GM10248 (cell line): ENCODE measurements at regions not wholly inside any gene's neighbourhood (a gene's known extent, or its start where the extent isn't known, plus 50 kb on each side); places are given as distances from the start of the nearest gene placed in this dataset.

ENCODE experiments used
- CTCF ChIA-PET: fragments of 300-600 bp; sonication (Branson Sonifier 250); formaldehyde crosslinking; extraction: SDS; loops from one replicate; lab custom pipeline; 2021; ENCODE audit warnings: antibody characterized with exemption; lab: Yijun Ruan, JAX
- POLR2A ChIA-PET: fragments of 350-650 bp; sonication (Branson Sonifier 250); formaldehyde crosslinking; extraction: SDS; loops from one replicate; lab custom pipeline; 2020; ENCODE audit warnings: antibody characterized with exemption; lab: Yijun Ruan, JAX
- DNase-seq: peaks from one replicate; pipeline ENCODE4 v3.0.0; 2012; ENCODE audit errors: extremely low spot score
- TF ChIP-seq, protein P1 (sequence below): IDR thresholded peaks from 2 replicates; pipeline ENCODE4 v1.5.1; 2012; ENCODE audit warnings: mild to moderate bottlenecking, low read depth; ENCODE audit errors: extremely low read depth, missing control alignments, control extremely low read depth

GRCh38 chr17:79415909-79416308 is 194.9 kb downstream of the RBFOX3 start:
- no peak for DNase-seq
- ChIA-PET CTCF (interaction anchor here (0.9 to 5.4 kb wide), 4 partner anchors 13 to 329 kb away, joined by 3 to 28 read pairs (median 6); no protein-coding TSS in a partner anchor), POLR2A (no interaction called here)
- TF ChIP-seq, protein P1, sequence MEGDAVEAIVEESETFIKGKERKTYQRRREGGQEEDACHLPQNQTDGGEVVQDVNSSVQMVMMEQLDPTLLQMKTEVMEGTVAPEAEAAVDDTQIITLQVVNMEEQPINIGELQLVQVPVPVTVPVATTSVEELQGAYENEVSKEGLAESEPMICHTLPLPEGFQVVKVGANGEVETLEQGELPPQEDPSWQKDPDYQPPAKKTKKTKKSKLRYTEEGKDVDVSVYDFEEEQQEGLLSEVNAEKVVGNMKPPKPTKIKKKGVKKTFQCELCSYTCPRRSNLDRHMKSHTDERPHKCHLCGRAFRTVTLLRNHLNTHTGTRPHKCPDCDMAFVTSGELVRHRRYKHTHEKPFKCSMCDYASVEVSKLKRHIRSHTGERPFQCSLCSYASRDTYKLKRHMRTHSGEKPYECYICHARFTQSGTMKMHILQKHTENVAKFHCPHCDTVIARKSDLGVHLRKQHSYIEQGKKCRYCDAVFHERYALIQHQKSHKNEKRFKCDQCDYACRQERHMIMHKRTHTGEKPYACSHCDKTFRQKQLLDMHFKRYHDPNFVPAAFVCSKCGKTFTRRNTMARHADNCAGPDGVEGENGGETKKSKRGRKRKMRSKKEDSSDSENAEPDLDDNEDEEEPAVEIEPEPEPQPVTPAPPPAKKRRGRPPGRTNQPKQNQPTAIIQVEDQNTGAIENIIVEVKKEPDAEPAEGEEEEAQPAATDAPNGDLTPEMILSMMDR, result no peak

DNA sequence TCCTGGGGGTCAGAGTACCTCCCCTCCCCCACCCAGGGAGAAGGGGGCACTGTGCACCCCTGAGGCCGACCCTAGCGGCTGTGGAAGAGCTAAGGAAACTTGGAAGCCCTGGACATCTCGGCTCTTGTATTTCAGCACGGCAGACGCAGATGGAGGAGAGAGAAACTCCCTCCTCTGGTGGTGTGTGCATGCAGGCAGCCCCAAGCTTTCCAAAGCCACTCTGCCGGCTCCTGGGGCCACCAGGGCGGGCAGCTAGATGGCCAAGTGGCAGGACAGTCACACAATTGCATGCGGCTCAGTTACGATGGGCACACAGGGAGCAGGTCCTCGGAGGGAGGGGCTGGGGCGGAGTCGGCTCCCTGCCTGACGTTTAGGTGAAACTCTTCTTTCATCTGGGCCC is 195.5 kb downstream of the RBFOX3 start:
- DNase-seq, result no peak
- POLR2A ChIA-PET, result no interaction called here
- TF ChIP-seq, protein P1, result no peak
- CTCF ChIA-PET, result interaction anchor here (1.8 to 5.4 kb wide), 3 partner anchors 13 to 328 kb away, joined by 4 to 28 read pairs (median 8); no protein-coding TSS in a partner anchor

- CTCF ChIA-PET, result interaction anchor here (1.4 to 5.4 kb wide), 4 partner anchors 12 to 327 kb away, joined by 4 to 28 read pairs (median 6); no protein-coding TSS in a partner anchor
- no peak for DNase-seq
- POLR2A ChIA-PET, result no interaction called here
- TF ChIP-seq, protein P1, result no peak
These were observed 196.0 kb downstream of the RBFOX3 start for GRCh38 chr17:79414793-79415211.

DNA sequence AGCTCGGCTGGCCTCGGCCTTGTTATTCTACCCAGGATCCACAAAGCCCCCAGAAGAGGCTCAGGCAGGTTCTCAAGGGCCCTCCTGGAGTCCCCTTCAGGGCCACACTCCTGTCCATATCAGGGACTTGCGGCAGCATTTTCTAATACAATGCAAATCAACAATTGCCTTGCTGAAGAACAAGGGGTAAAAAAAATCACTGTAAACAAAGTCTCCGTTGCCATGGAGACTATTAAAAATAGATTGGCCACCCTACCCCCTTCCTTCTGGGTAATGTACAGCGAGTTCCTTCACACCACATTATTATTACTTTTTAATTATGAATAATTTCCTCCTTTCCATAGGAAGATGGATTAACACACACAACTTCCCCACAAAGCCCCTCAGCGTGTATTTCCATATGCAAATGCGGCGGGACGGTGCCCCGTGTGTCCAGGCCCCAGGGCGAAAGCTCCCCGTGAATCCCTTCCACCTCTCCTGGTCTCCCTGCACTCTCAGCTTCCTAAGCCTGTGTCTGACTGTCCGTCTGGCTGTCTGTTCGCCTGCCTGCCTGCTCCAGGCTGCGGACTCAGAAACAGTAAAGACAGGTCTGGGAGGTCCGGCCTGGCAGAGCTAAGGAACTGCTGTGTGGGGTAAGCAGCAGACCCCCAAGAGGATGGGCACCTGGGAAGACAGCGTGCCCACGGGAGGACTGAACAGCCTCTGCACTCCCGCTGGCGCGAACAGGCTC is 196.6 kb downstream of the RBFOX3 start:
- TF ChIP-seq, protein P1, result no peak
- ChIA-PET CTCF (interaction anchor here (1.4 to 5.4 kb wide), 4 partner anchors 12 to 327 kb away, joined by 4 to 28 read pairs (median 6); no protein-coding TSS in a partner anchor), POLR2A (interaction anchor here (0.6 kb wide), 1 partner anchor 155 kb away, joined by 4 read pairs; no protein-coding TSS in a partner anchor)
- DNase-seq, result no peak

DNA sequence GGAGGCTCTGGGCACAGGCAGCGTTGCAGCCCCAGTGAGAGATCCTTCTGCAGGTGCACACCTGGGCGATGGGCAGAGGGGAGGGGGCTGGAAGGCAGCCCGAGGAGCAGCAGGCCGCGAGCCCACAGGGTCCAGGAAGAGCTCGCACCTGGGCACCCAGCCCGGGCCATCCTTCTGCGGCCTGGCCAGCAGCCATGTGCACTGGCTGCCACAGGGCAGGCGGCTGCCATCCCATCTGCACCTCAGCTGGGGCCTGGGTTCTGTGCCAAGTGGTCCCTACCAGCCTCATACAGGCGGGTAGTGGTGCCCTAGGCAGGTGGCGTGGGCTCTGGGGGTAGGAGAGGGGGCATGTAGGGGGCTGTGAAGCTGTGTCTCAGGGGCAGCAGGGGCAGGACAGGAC is 197.2 kb downstream of the RBFOX3 start:
- CTCF ChIA-PET, result interaction anchor here (1.4 to 2.3 kb wide), 2 partner anchors 20 to 22 kb away, joined by 4 to 8 read pairs; no protein-coding TSS in a partner anchor
- POLR2A ChIA-PET, result interaction anchor here (0.6 kb wide), 1 partner anchor 155 kb away, joined by 4 read pairs; no protein-coding TSS in a partner anchor
- no peak for DNase-seq
- TF ChIP-seq, protein P1, result no peak

GRCh38 chr17:79412886-79413390 is 197.9 kb downstream of the RBFOX3 start:
- POLR2A ChIA-PET, result no interaction called here
- CTCF ChIA-PET, result no interaction called here
- no peak for DNase-seq
- TF ChIP-seq, protein P1, result no peak
